WERI-Rb-1 (cell line): ENCODE measurements at regions not wholly inside any gene's neighbourhood (a gene's known extent, or its start where the extent isn't known, plus 50 kb on each side); places are given as distances from the start of the nearest gene placed in this dataset.
"Not testable (repeated sequence)": the region's sequence is repeated elsewhere in the genome, so short reads cannot be mapped to it uniquely, and the experiment has no call there.

Source experiments
- DNase-seq: peaks from one replicate; pipeline ENCODE4 v3.0.0-alpha.2; 2020
- H3K27ac ChIP-seq: fragments of 250-450 bp; sonication (Bioruptor Pico); 2 replicates; pipeline ENCODE4 v1.5.1; 2020; ENCODE audit warnings: mild to moderate bottlenecking, moderate library complexity
- H3K27me3 ChIP-seq: fragments of 250-450 bp; sonication (Bioruptor Pico); 2 replicates; pipeline ENCODE4 v1.5.1; 2021; ENCODE audit warnings: mild to moderate bottlenecking, low read depth, moderate library complexity; ENCODE audit not compliant: insufficient read depth, severe bottlenecking
- H3K36me3 ChIP-seq: fragments of 250-450 bp; sonication (Bioruptor Pico); 2 replicates; pipeline ENCODE4 v1.5.1; 2020; ENCODE audit warnings: mild to moderate bottlenecking, moderate library complexity
- H3K4me3 ChIP-seq: 2 replicates; pipeline ENCODE4 v1.5.1; 2011; ENCODE audit warnings: low read depth, mild to moderate bottlenecking, control low read depth, low read length
- H3K9me3 ChIP-seq: fragments of 250-450 bp; sonication (Bioruptor Pico); 2 replicates; pipeline ENCODE4 v1.5.1; 2021; ENCODE audit warnings: mild to moderate bottlenecking, moderate library complexity; ENCODE audit not compliant: severe bottlenecking
- TF ChIP-seq, protein P1 (sequence below): IDR thresholded peaks from 2 replicates; pipeline ENCODE4 v1.5.1; 2011; ENCODE audit warnings: low read depth, mild to moderate bottlenecking, control low read depth, inconsistent platforms, low read length

GRCh38 chr17:51472670-51473205 lies 212.4 kb downstream of the UTP18 start:
- TF ChIP-seq, protein P1, sequence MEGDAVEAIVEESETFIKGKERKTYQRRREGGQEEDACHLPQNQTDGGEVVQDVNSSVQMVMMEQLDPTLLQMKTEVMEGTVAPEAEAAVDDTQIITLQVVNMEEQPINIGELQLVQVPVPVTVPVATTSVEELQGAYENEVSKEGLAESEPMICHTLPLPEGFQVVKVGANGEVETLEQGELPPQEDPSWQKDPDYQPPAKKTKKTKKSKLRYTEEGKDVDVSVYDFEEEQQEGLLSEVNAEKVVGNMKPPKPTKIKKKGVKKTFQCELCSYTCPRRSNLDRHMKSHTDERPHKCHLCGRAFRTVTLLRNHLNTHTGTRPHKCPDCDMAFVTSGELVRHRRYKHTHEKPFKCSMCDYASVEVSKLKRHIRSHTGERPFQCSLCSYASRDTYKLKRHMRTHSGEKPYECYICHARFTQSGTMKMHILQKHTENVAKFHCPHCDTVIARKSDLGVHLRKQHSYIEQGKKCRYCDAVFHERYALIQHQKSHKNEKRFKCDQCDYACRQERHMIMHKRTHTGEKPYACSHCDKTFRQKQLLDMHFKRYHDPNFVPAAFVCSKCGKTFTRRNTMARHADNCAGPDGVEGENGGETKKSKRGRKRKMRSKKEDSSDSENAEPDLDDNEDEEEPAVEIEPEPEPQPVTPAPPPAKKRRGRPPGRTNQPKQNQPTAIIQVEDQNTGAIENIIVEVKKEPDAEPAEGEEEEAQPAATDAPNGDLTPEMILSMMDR, result no peak
- Histone ChIP-seq H3K27me3 (peaks cover 48% of the 10 kb centered on the region), H3K36me3 (no peaks in the 10 kb centered on the region), H3K27ac (no peak overlapping the region), H3K4me3 (no peak overlapping the region), H3K9me3 (no peaks in the 10 kb centered on the region)
- no peak for DNase-seq

DNA sequence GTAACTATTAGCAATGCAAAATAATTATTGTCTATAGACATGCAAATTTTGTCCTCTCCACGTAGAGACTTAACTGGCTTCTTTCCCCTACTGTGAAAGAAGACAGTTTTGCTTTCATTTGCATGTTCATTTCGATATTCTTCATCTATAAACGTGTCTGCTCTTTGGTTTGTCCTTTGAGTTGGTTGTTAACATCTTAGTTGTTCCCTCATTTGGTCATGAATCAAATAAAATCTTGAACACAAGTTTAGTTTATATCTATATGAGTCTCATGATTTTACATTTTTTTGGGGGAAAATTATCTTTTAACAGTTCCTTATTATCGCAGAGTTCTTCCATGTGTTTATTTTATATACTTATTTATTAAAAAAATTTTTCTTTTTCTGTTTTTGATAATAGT lies 214.4 kb downstream of the UTP18 start:
- Histone ChIP-seq H3K27ac (no peak overlapping the region), H3K36me3 (no peaks in the 10 kb centered on the region), H3K9me3 (no peaks in the 10 kb centered on the region), H3K4me3 (no peak overlapping the region), H3K27me3 (peaks cover 38% of the 10 kb centered on the region)
- TF ChIP-seq, protein P1, result no peak
- DNase-seq, result no peak

GRCh38 chr17:51475730-51476129 lies 215.4 kb downstream of the UTP18 start:
- TF ChIP-seq, protein P1, result no peak
- DNase-seq, result no peak
- H3K27me3 ChIP-seq, result peaks cover 34% of the 10 kb centered on the region
- H3K36me3 ChIP-seq, result no peaks in the 10 kb centered on the region
- no peak overlapping the region for H3K27ac ChIP-seq
- H3K4me3 ChIP-seq, result no peak overlapping the region
- H3K9me3 ChIP-seq, result no peaks in the 10 kb centered on the region

DNA sequence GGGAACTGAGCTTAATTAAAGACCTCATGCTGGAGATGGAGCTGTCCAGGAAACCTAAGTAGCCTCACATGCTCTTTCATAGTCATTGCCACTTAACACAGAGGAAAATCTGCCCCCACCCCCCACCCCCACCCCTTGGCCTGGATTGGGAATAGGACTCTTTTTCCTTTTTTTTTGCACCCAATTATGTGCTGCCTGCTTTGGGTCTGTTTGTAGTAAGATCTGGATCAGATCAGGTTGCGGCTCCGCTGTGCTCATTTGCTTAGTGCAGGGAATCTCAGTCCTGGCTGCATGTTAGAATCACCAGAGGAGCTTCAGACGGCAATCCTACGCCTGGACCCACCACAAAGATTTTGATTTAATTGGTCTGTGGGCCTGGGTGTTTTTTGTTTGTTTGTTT lies 219.0 kb downstream of the UTP18 start:
- no peaks in the 10 kb centered on the region for H3K36me3 ChIP-seq
- peaks cover 10% of the 10 kb centered on the region for H3K27me3 ChIP-seq
- H3K9me3 ChIP-seq, result peaks cover 5% of the 10 kb centered on the region
- TF ChIP-seq, protein P1, result no peak
- H3K4me3 ChIP-seq, result no peak overlapping the region
- DNase-seq, result no peak
- no peak overlapping the region for H3K27ac ChIP-seq

GRCh38 chr17:51481370-51481769 lies 221.0 kb downstream of the UTP18 start:
- H3K27me3 ChIP-seq, result peaks cover 3% of the 10 kb centered on the region
- H3K9me3 ChIP-seq, result peaks cover 5% of the 10 kb centered on the region
- no peaks in the 10 kb centered on the region for H3K36me3 ChIP-seq
- no peak for DNase-seq
- TF ChIP-seq, protein P1, result no peak
- no peak overlapping the region for H3K4me3 ChIP-seq
- no peak overlapping the region for H3K27ac ChIP-seq

- not testable (repeated sequence) for H3K9me3 ChIP-seq, DNase-seq, H3K27me3 ChIP-seq, H3K4me3 ChIP-seq, H3K27ac ChIP-seq, H3K36me3 ChIP-seq
Measured at GRCh38 chr17:51482248-51482647, 221.9 kb downstream of the UTP18 start.
